ENCODE measurements at regions not wholly inside any gene's neighbourhood (a gene's known extent, or its start where the extent isn't known, plus 50 kb on each side); places are given as distances from the start of the nearest gene placed in this dataset.

GRCh38 chr5:1703352-1704050, 96.1 kb downstream of the MRPL36 start:
- CTCF ChIA-PET (ENCODE audit: low intra/inter-chr PET ratio, low total read pairs): no interaction called here
- no peak for TF ChIP-seq JUN (CRISPR knock-in tag; IDR thresholded peaks at IDR 0.05)
- peak; percentile 16; the same call in 1 of the 2 replicates for TF ChIP-seq STAG1 (CRISPR knock-in tag; IDR thresholded peaks at IDR 0.05)
- TF ChIP-seq SIN3B (IDR thresholded peaks at IDR 0.05; ENCODE audit: low read length): no peak
- no peak for TF ChIP-seq ZEB1 (IDR thresholded peaks at IDR 0.05; ENCODE audit: insufficient replicate concordance, low read depth)
- peak; percentile 21; the same call in 1 of the 2 replicates for TF ChIP-seq CTCF (CRISPR knock-in tag; IDR thresholded peaks at IDR 0.05)
- no peak for TF ChIP-seq SRSF4 (IDR thresholded peaks at IDR 0.05; ENCODE audit: low read depth, low read length, poor library complexity, severe bottlenecking)
- DNase-seq (ENCODE audit: low spot score): no peak
- H2AFZ ChIP-seq (ENCODE audit: low read length): no peak overlapping the region
- WGBS (ENCODE audit: low lambda C conversion rate): 22% methylated on average over 11 of the region's 21 CpGs
- intact Hi-C loops (cut with micrococcal nuclease; ENCODE audit: unreplicated experiment) (no loop called here), in situ Hi-C loops (cut with HindIII; ENCODE audit: extremely low pct_ligation_motif_present, low pct_unique_long_range_greater_than_20kb) (no loop called here)
- H3K9ac ChIP-seq (ENCODE audit: insufficient read depth, low read depth, low read length): no peak overlapping the region
- BruUV-seq (replicated peaks): no TSS peak
- no peaks in the 10 kb centered on the region for H3K79me2 ChIP-seq (ENCODE audit: insufficient read depth, low read length)
- H4K20me1 ChIP-seq (ENCODE audit: insufficient read depth, low read length): no peaks in the 10 kb centered on the region
- FAIRE-seq: no peak
- no peak overlapping the region for H3K4me3 ChIP-seq (replicated peaks in 1 of 3; ENCODE audit: insufficient read depth in 1 of 3, low read depth in 2 of 3, low read length in 3 of 3)
- no peaks in the 10 kb centered on the region for H3K36me3 ChIP-seq (replicated peaks in 1 of 2; ENCODE audit: control insufficient read depth in 1 of 2, insufficient read depth in 2 of 2, low read length in 2 of 2)
- no peaks in the 10 kb centered on the region for H3K9me3 ChIP-seq (ENCODE audit: low read length)
- H3K27me3 ChIP-seq (ENCODE audit: control insufficient read depth in 1 of 2, insufficient read depth in 2 of 2, low read length in 2 of 2): peaks cover 11 to 83% of the 10 kb centered on the region in 2 experiments
- no peaks in the 10 kb centered on the region for H3K4me1 ChIP-seq (ENCODE audit: insufficient read depth, low read length)
- H3K4me2 ChIP-seq (ENCODE audit: low read depth, low read length): no peak overlapping the region
- POLR2A ChIA-PET: no interaction called here
- peak; percentile 59 for ATAC-seq
- no peak overlapping the region for H3K27ac ChIP-seq (ENCODE audit: extremely low read length, insufficient read depth, low read length)

- H3K4me2 ChIP-seq (ENCODE audit: low read depth, low read length): no peak overlapping the region
- no peaks in the 10 kb centered on the region for H4K20me1 ChIP-seq (ENCODE audit: insufficient read depth, low read length)
- POLR2A ChIA-PET: no interaction called here
- no peak overlapping the region for H3K4me3 ChIP-seq (replicated peaks in 1 of 3; ENCODE audit: insufficient read depth in 1 of 3, low read depth in 2 of 3, low read length in 3 of 3)
- no peak overlapping the region for H2AFZ ChIP-seq (ENCODE audit: low read length)
- H3K27ac ChIP-seq (ENCODE audit: extremely low read length, insufficient read depth, low read length): no peak overlapping the region
- ATAC-seq (no peak), DNase-seq (ENCODE audit: low spot score) (no peak), FAIRE-seq (no peak)
- CTCF ChIA-PET (ENCODE audit: low intra/inter-chr PET ratio, low total read pairs): no interaction called here
- peaks cover 11 to 83% of the 10 kb centered on the region in 2 experiments for H3K27me3 ChIP-seq (ENCODE audit: control insufficient read depth in 1 of 2, insufficient read depth in 2 of 2, low read length in 2 of 2)
- WGBS (ENCODE audit: low lambda C conversion rate): 50% methylated on average over 2 of the region's 21 CpGs
- no TSS peak for BruUV-seq (replicated peaks)
- TF ChIP-seq HNRNPLL (IDR thresholded peaks at IDR 0.05; ENCODE audit: low read depth, low read length, poor library complexity, severe bottlenecking): no peak
- intact Hi-C loops (cut with micrococcal nuclease; ENCODE audit: unreplicated experiment) (no loop called here), in situ Hi-C loops (cut with HindIII; ENCODE audit: extremely low pct_ligation_motif_present, low pct_unique_long_range_greater_than_20kb) (no loop called here)
- no peaks in the 10 kb centered on the region for H3K79me2 ChIP-seq (ENCODE audit: insufficient read depth, low read length)
- no peaks in the 10 kb centered on the region for H3K9me3 ChIP-seq (ENCODE audit: low read length)
- H3K4me1 ChIP-seq (ENCODE audit: insufficient read depth, low read length): no peaks in the 10 kb centered on the region
- H3K9ac ChIP-seq (ENCODE audit: insufficient read depth, low read depth, low read length): no peak overlapping the region
- H3K36me3 ChIP-seq (replicated peaks in 1 of 2; ENCODE audit: control insufficient read depth in 1 of 2, insufficient read depth in 2 of 2, low read length in 2 of 2): no peaks in the 10 kb centered on the region
Measured at GRCh38 chr5:1702318-1702717, 97.3 kb downstream of the MRPL36 start.

Measured in HepG2 (cell line).